GM23248 (cell line): ENCODE measurements at regions not wholly inside any gene's neighbourhood (a gene's known extent, or its start where the extent isn't known, plus 50 kb on each side); places are given as distances from the start of the nearest gene placed in this dataset.
"Not testable (repeated sequence)": the region's sequence is repeated elsewhere in the genome, so short reads cannot be mapped to it uniquely, and the experiment has no call there.

ENCODE experiments used
- DNase-seq: peaks from one replicate; pipeline ENCODE4 v3.0.0-alpha.2; 2015
- H2AFZ ChIP-seq: fragments of 200-600 bp; sonication (generic); 2 replicates; pipeline ENCODE4 v1.6.1; 2016; ENCODE audit warnings: antibody characterized with exemption
- H3F3A ChIP-seq: fragments of 200-600 bp; sonication (generic); 2 replicates; pipeline ENCODE4 v1.6.1; 2016; ENCODE audit warnings: mild to moderate bottlenecking, antibody characterized with exemption, mixed run types; ENCODE audit not compliant: insufficient read depth
- H3K27ac ChIP-seq: fragments of 200-600 bp; sonication (generic); 2 replicates; pipeline ENCODE4 v1.5.1; 2016; ENCODE audit warnings: mild to moderate bottlenecking
- H3K27me3 ChIP-seq: fragments of 200-600 bp; sonication (generic); replicated peaks from 2 replicates; pipeline ENCODE4 v1.6.1; 2016; ENCODE audit warnings: mild to moderate bottlenecking; ENCODE audit not compliant: insufficient read depth
- H3K36me3 ChIP-seq: fragments of 200-600 bp; sonication (generic); 2 replicates; pipeline ENCODE4 v1.6.1; 2016; ENCODE audit warnings: low read depth, mild to moderate bottlenecking
- H3K4me1 ChIP-seq: fragments of 200-600 bp; sonication (generic); 2 replicates; pipeline ENCODE4 v1.6.1; 2016; ENCODE audit warnings: mild to moderate bottlenecking; ENCODE audit not compliant: insufficient read depth
- H3K4me2 ChIP-seq: fragments of 200-600 bp; sonication (generic); one replicate; pipeline ENCODE4 v1.6.1; 2016; ENCODE audit warnings: mild to moderate bottlenecking; ENCODE audit not compliant: unreplicated experiment
- H3K4me3 ChIP-seq: fragments of 200-600 bp; sonication (generic); 2 replicates; pipeline ENCODE4 v1.5.1; 2016; ENCODE audit warnings: mild to moderate bottlenecking
- H3K79me2 ChIP-seq: fragments of 200-600 bp; sonication (generic); 2 replicates; pipeline ENCODE4 v1.6.1; 2016; ENCODE audit warnings: mild to moderate bottlenecking; ENCODE audit not compliant: insufficient read depth
- H3K9ac ChIP-seq: fragments of 200-600 bp; sonication (generic); 2 replicates; pipeline ENCODE4 v1.6.1; 2016; ENCODE audit warnings: mild to moderate bottlenecking
- H3K9me2 ChIP-seq: fragments of 200-600 bp; sonication (generic); 2 replicates; pipeline ENCODE4 v1.6.1; 2016; ENCODE audit warnings: mixed run types, mild to moderate bottlenecking, moderate library complexity; ENCODE audit not compliant: insufficient read depth
- H3K9me3 ChIP-seq: fragments of 200-600 bp; sonication (generic); one replicate; pipeline ENCODE4 v1.6.1; 2017; ENCODE audit warnings: low read depth
- H4K20me1 ChIP-seq: fragments of 200-600 bp; sonication (generic); 2 replicates; pipeline ENCODE4 v1.6.0; 2016; ENCODE audit not compliant: insufficient read depth
- EZH2 ChIP-seq: fragments of 200-600 bp; sonication (generic); IDR thresholded peaks from 2 replicates; pipeline ENCODE4 v1.6.1; 2018; ENCODE audit warnings: antibody characterized with exemption, mild to moderate bottlenecking; ENCODE audit not compliant: insufficient read depth, poor library complexity, severe bottlenecking
- EZH2phosphoT487 ChIP-seq: fragments of 200-600 bp; sonication (generic); IDR thresholded peaks from 2 replicates; pipeline ENCODE4 v1.6.1; 2018; ENCODE audit warnings: antibody characterized with exemption, moderate library complexity, mild to moderate bottlenecking, low read depth; ENCODE audit not compliant: insufficient read depth
- WGBS, 2 experiments: methylation state at CpG; one replicate each; pipeline ENCODE4 v1.1.6; 2015 to 2017; ENCODE audit warnings: low lambda C conversion rate in 2 of 2, low coverage in 1 of 2; ENCODE audit errors: missing lambda C conversion rate in 2 of 2; 5-methylcytosine and 5-hydroxymethylcytosine counted together
- in situ Hi-C: fragments of 300-500 bp; cut with MboI; formaldehyde crosslinking; loops from 2 replicates; pipeline ENCODE4 v1.15.0; 2020

DNA sequence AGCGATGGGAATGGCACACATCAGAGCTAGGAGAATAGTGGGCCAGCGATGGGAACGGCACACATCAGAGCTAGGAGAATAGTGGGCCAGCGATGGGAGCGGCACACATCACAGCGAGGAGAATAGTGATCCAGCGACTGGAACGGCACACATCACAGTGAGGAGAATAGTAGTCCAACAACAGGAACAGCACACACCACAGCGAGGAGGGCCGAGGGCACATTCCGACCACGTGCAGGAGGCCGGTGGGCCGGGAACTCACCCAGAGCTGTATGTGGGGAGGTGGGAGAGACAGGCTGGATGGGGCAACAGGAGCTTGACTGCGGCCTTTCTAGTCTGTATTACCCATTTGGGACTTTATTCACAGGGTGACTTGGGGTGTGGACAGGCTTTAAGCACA lies 271.1 kb upstream of the IRX4 start:
- 62 to 67% methylated on average over 15 of the region's 15 CpGs for WGBS, 2 experiments
- in situ Hi-C loops = no loop called here
- Histone ChIP-seq H3K79me2 (no peaks in the 10 kb centered on the region), H3K4me3 (no peak overlapping the region), H4K20me1 (no peaks in the 10 kb centered on the region), H3K4me1 (no peaks in the 10 kb centered on the region), H3K9me2 (no peaks in the 10 kb centered on the region), H3K9me3 (no peaks in the 10 kb centered on the region), H3F3A (no peaks in the 10 kb centered on the region), H3K4me2 (no peak overlapping the region), H3K9ac (no peak overlapping the region), H3K27me3 (no peaks in the 10 kb centered on the region), H3K36me3 (no peaks in the 10 kb centered on the region), H3K27ac (no peak overlapping the region), H2AFZ (no peak overlapping the region)
- no peak for DNase-seq
- TF ChIP-seq EZH2 (no peak), EZH2phosphoT487 (no peak)

DNA sequence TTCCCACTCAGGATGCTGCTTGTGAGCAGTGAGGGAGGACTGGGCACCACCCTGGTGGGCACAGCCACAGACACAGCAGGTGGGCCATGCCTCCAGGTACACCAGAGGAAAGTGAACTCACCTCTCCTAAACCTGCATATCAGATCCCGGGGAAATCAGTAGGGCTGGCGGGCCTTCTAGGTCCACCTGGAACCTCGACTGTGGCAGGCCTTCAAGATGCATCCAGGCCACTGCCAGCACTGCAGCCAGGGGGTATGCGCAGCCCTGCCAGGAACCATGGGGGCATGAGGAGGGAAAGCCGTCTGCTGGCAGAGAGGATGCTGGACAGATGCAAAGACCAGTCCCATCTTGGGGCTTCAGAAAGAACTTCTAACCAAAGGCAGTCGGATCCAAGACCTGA lies 270.6 kb upstream of the IRX4 start:
- no peaks in the 10 kb centered on the region for H3K36me3 ChIP-seq
- WGBS, 2 experiments = 39 to 42% methylated on average over 6 of the region's 6 CpGs
- H3K9me3 ChIP-seq = no peaks in the 10 kb centered on the region
- no peak overlapping the region for H3K4me2 ChIP-seq
- H3K4me3 ChIP-seq = no peak overlapping the region
- H3K79me2 ChIP-seq = no peaks in the 10 kb centered on the region
- in situ Hi-C loops = no loop called here
- no peaks in the 10 kb centered on the region for H4K20me1 ChIP-seq
- H3F3A ChIP-seq = no peaks in the 10 kb centered on the region
- no peaks in the 10 kb centered on the region for H3K4me1 ChIP-seq
- no peak overlapping the region for H3K9ac ChIP-seq
- no peak for DNase-seq
- H3K27me3 ChIP-seq = no peaks in the 10 kb centered on the region
- H2AFZ ChIP-seq = no peak overlapping the region
- H3K9me2 ChIP-seq = no peaks in the 10 kb centered on the region
- TF ChIP-seq EZH2 (no peak), EZH2phosphoT487 (no peak)
- H3K27ac ChIP-seq = no peak overlapping the region

DNA sequence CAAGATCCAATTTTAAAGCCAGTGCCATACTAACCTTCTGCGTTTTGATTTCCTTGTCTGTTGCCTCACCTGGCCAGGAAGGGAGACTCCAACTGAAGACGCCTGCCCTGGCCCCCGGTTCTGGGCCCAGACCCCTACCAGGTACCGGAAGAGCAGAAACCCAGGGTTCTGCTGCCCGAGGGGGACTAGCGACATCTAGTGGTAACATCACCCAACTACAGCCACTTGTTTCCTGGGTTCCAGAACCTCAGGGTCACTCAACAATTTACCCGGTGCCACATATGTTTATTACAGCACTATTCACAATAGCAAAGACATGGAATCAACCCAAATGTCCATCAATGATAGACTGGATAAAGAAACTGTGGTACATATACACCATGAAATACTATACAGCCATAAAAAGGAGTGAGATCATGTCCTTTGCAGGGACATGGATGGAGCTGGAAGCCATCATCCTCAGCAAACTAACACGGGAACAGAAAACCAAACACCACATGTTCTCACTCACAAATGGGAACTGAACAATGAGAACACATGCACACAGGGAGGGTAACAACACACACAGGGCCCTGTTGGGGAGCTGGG lies 268.7 kb upstream of the IRX4 start:
- H4K20me1 ChIP-seq, H3K9me3 ChIP-seq, H3K27me3 ChIP-seq, H3K79me2 ChIP-seq, H3K27ac ChIP-seq, H3K4me1 ChIP-seq, H3K4me3 ChIP-seq, H2AFZ ChIP-seq, H3K9me2 ChIP-seq, H3K9ac ChIP-seq, H3K4me2 ChIP-seq, H3K36me3 ChIP-seq, in situ Hi-C loops, H3F3A ChIP-seq: not testable (repeated sequence)
- DNase-seq = peak; percentile 11
- 12 to 13% methylated on average over 8 of the region's 8 CpGs for WGBS, 2 experiments

DNA sequence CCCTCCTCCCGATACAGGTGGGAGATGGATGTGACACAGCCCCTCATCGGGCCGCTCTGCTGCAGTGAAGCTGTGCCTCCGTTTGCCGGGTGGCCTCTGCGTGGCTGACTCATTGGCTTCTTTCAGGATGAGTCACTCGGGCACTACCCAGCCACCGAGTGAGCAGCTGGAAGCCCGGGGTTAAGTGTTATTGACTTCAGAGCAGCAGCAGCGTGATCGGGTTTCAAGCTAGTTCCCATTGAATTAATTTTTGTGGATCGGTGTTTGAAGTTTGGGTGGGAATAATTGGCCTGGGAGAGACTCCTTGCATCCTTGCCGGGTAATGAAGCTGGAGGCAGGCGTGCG lies 266.4 kb upstream of the IRX4 start:
- Histone ChIP-seq H3K4me2 (no peak overlapping the region), H3K9me3 (no peaks in the 10 kb centered on the region), H3K27me3 (no peaks in the 10 kb centered on the region), H2AFZ (no peak overlapping the region), H3K36me3 (no peaks in the 10 kb centered on the region), H3K9me2 (no peaks in the 10 kb centered on the region), H3F3A (no peaks in the 10 kb centered on the region), H3K9ac (no peak overlapping the region), H3K27ac (no peak overlapping the region), H4K20me1 (no peaks in the 10 kb centered on the region), H3K79me2 (no peaks in the 10 kb centered on the region), H3K4me1 (no peaks in the 10 kb centered on the region), H3K4me3 (no peak overlapping the region)
- TF ChIP-seq EZH2phosphoT487 = no peak
- no peak for TF ChIP-seq EZH2
- peak; percentile 67 for DNase-seq
- 17% methylated on average over 14 to 15 of the region's 15 CpGs for WGBS, 2 experiments
- in situ Hi-C loops = no loop called here
